ENCODE measurements at regions not wholly inside any gene's neighbourhood (a gene's known extent, or its start where the extent isn't known, plus 50 kb on each side); places are given as distances from the start of the nearest gene placed in this dataset.

DNA sequence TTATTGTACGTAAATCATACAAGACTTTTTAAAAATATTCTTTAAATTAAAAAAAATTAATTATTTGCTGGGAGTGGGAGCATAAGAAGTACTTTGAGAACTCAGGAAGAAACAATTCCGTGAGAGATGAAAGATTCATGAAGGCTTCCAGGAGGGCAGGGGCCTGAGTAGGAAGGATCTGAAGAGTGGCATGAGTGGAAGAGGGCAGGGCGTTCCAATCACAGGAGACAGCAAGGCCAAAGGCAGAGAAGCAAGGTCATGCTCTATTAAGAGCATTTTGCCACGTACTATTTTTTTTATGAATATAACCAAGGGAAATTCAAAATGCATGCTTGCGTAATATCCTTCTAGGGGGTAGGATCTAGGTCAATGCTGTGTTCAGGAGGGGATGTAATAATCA, 265.5 kb downstream of the ZNF608 start:
- TF ChIP-seq POLR2A (IDR thresholded peaks at IDR 0.05) = no peak
- TF ChIP-seq, protein P1, sequence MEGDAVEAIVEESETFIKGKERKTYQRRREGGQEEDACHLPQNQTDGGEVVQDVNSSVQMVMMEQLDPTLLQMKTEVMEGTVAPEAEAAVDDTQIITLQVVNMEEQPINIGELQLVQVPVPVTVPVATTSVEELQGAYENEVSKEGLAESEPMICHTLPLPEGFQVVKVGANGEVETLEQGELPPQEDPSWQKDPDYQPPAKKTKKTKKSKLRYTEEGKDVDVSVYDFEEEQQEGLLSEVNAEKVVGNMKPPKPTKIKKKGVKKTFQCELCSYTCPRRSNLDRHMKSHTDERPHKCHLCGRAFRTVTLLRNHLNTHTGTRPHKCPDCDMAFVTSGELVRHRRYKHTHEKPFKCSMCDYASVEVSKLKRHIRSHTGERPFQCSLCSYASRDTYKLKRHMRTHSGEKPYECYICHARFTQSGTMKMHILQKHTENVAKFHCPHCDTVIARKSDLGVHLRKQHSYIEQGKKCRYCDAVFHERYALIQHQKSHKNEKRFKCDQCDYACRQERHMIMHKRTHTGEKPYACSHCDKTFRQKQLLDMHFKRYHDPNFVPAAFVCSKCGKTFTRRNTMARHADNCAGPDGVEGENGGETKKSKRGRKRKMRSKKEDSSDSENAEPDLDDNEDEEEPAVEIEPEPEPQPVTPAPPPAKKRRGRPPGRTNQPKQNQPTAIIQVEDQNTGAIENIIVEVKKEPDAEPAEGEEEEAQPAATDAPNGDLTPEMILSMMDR (IDR thresholded peaks at IDR 0.05) = no peak
